Caco-2 (cell line): ENCODE measurements at regions not wholly inside any gene's neighbourhood (a gene's known extent, or its start where the extent isn't known, plus 50 kb on each side); places are given as distances from the start of the nearest gene placed in this dataset.

Experiments
- BruUV-seq: library from RNA; stranded (reverse); fragments of 400-500 nt; replicated peaks from 2 replicates; lab custom pipeline; 2021; lab: Mats Ljungman, UMichigan
- CTCF ChIA-PET: fragments of 300-600 bp; sonication (Branson Sonifier 250); formaldehyde crosslinking; loops from one replicate; lab custom pipeline; 2022; ENCODE audit warnings: antibody characterized with exemption; lab: Charles Lee
- POLR2A ChIA-PET: fragments of 300-600 bp; sonication (Branson Sonifier 250); formaldehyde crosslinking; loops from one replicate; lab custom pipeline; 2022; ENCODE audit warnings: antibody characterized with exemption; lab: Charles Lee
- DNase-seq, 2 experiments: peaks; one replicate each; pipeline versions ENCODE4 v3.0.0 to v3.0.0-alpha.2; 2020 to 2022
- H3K27me3 ChIP-seq: replicated peaks from 2 replicates; pipeline ENCODE4 v1.6.0; 2011; ENCODE audit warnings: low read length; ENCODE audit not compliant: control insufficient read depth, insufficient read depth
- H3K36me3 ChIP-seq: 2 replicates; pipeline ENCODE4 v1.5.1; 2011; ENCODE audit warnings: low read length; ENCODE audit not compliant: control insufficient read depth, insufficient read depth
- H3K4me1 ChIP-seq: fragments of 250-450 bp; sonication (Bioruptor Pico); 2 replicates; pipeline ENCODE4 v1.5.1; 2020; ENCODE audit warnings: mild to moderate bottlenecking
- H3K4me3 ChIP-seq: 2 replicates; pipeline ENCODE4 v1.5.1; 2011; ENCODE audit warnings: low read depth, mild to moderate bottlenecking, control low read depth, low read length
- H3K9me3 ChIP-seq: fragments of 250-450 bp; sonication (Bioruptor Pico); 2 replicates; pipeline ENCODE4 v1.5.1; 2020; ENCODE audit warnings: mild to moderate bottlenecking, moderate library complexity
- H3K27ac Mint-ChIP-seq: one replicate; pipeline ENCODE4 v1.8.0; 2022; ENCODE audit warnings: mixed read lengths; ENCODE audit not compliant: unreplicated experiment
- H3K27me3 Mint-ChIP-seq: one replicate; pipeline ENCODE4 v1.8.0; 2022; ENCODE audit warnings: mixed read lengths; ENCODE audit not compliant: insufficient read depth, unreplicated experiment
- H3K36me3 Mint-ChIP-seq: one replicate; pipeline ENCODE4 v1.8.0; 2022; ENCODE audit warnings: mild to moderate bottlenecking, mixed read lengths; ENCODE audit not compliant: insufficient read depth, unreplicated experiment
- H3K4me1 Mint-ChIP-seq: one replicate; pipeline ENCODE4 v1.8.0; 2022; ENCODE audit warnings: low read depth, mixed read lengths; ENCODE audit not compliant: unreplicated experiment
- H3K4me3 Mint-ChIP-seq: one replicate; pipeline ENCODE4 v1.8.0; 2022; ENCODE audit warnings: mild to moderate bottlenecking, moderate library complexity, mixed read lengths; ENCODE audit not compliant: unreplicated experiment
- H3K9me3 Mint-ChIP-seq: one replicate; pipeline ENCODE4 v1.8.0; 2022; ENCODE audit warnings: mixed read lengths; ENCODE audit not compliant: unreplicated experiment
- CTCF ChIP-seq, 2 experiments: fragments of 200-600 bp in 1 of 2; IDR thresholded peaks; 1 replicate in 1 of 2; 2 replicates in 1 of 2; pipeline versions ENCODE4 v1.5.1 to v1.8.0; 2011 to 2022; ENCODE audit warnings: antibody characterized with exemption in 1 of 2, control low read depth in 1 of 2, inconsistent platforms in 1 of 2, low read depth in 1 of 2, low read length in 1 of 2, mild to moderate bottlenecking in 1 of 2, moderate library complexity in 1 of 2; ENCODE audit not compliant: insufficient read depth in 1 of 2, severe bottlenecking in 1 of 2, unreplicated experiment in 1 of 2
- intact Hi-C: fragments of 100-400 bp; cut with micrococcal nuclease; formaldehyde crosslinking; loops from one replicate; pipeline ENCODE4 v1.10.0; 2022; ENCODE audit not compliant: unreplicated experiment

- Mint-ChIP-seq H3K27ac (no peak overlapping the region), H3K4me1 (no peaks in the 10 kb centered on the region), H3K36me3 (no peaks in the 10 kb centered on the region), H3K27me3 (peaks cover 16% of the 10 kb centered on the region), H3K9me3 (no peaks in the 10 kb centered on the region), H3K4me3 (no peak overlapping the region)
- POLR2A ChIA-PET, result no interaction called here
- CTCF ChIA-PET, result interaction anchor here (0.6 kb wide), 1 partner anchor 50 kb away, joined by 3 read pairs; no protein-coding TSS in a partner anchor
- H3K4me3 ChIP-seq, result no peak overlapping the region
- no peaks in the 10 kb centered on the region for H3K4me1 ChIP-seq
- no peaks in the 10 kb centered on the region for H3K36me3 ChIP-seq
- H3K27me3 ChIP-seq, result no peaks in the 10 kb centered on the region; the same call in 1 of the 2 replicates
- intact Hi-C loops, result no loop called here
- H3K9me3 ChIP-seq, result no peaks in the 10 kb centered on the region
- no TSS peak for BruUV-seq
- no peak for DNase-seq
- TF ChIP-seq CTCF (IDR thresholded peaks at IDR 0.05; ENCODE audit: insufficient read depth in 1 of 2, low read depth in 1 of 2, low read length in 1 of 2, severe bottlenecking in 1 of 2, unreplicated experiment in 1 of 2), result no peak
Observed at GRCh38 chr1:101302831-101303511, 66.2 kb downstream of the S1PR1 start.

GRCh38 chr1:101307985-101308689, 71.3 kb downstream of the S1PR1 start:
- ChIA-PET CTCF (interaction anchor here (1.6 to 2.1 kb wide), 2 partner anchors 10 to 50 kb away, joined by 3 to 38 read pairs; no protein-coding TSS in a partner anchor), POLR2A (no interaction called here)
- no peaks in the 10 kb centered on the region for H3K36me3 Mint-ChIP-seq
- DNase-seq, result no peak
- Histone ChIP-seq H3K27me3 (no peaks in the 10 kb centered on the region; the same call in 1 of the 2 replicates), H3K9me3 (no peaks in the 10 kb centered on the region), H3K4me1 (no peaks in the 10 kb centered on the region), H3K4me3 (no peak overlapping the region), H3K36me3 (no peaks in the 10 kb centered on the region)
- H3K9me3 Mint-ChIP-seq, result no peaks in the 10 kb centered on the region
- H3K4me3 Mint-ChIP-seq, result no peak overlapping the region
- BruUV-seq, result no TSS peak
- H3K4me1 Mint-ChIP-seq, result no peaks in the 10 kb centered on the region
- intact Hi-C loops, result no loop called here
- H3K27ac Mint-ChIP-seq, result no peak overlapping the region
- peaks cover 19% of the 10 kb centered on the region for H3K27me3 Mint-ChIP-seq
- no peak for TF ChIP-seq CTCF (IDR thresholded peaks at IDR 0.05; ENCODE audit: insufficient read depth in 1 of 2, low read depth in 1 of 2, low read length in 1 of 2, severe bottlenecking in 1 of 2, unreplicated experiment in 1 of 2)

- H3K9me3 ChIP-seq, result no peaks in the 10 kb centered on the region
- no peaks in the 10 kb centered on the region; the same call in 1 of the 2 replicates for H3K27me3 ChIP-seq
- ChIA-PET POLR2A (no interaction called here), CTCF (interaction anchor here (0.7 to 2.1 kb wide), 10 partner anchors 8 to 841 kb away, joined by 3 to 38 read pairs (median 4); no protein-coding TSS in a partner anchor)
- no peak overlapping the region for H3K4me3 ChIP-seq
- no peaks in the 10 kb centered on the region for H3K36me3 ChIP-seq
- no peak for DNase-seq
- Mint-ChIP-seq H3K9me3 (no peaks in the 10 kb centered on the region), H3K27me3 (peaks cover 19% of the 10 kb centered on the region), H3K27ac (no peak overlapping the region), H3K4me3 (peak overlapping the region; percentile 70), H3K4me1 (no peaks in the 10 kb centered on the region), H3K36me3 (no peaks in the 10 kb centered on the region)
- intact Hi-C loops, result loop anchor here (1.0 kb wide), 2 partner anchors 48 to 129 kb away; no protein-coding TSS in a partner anchor
- H3K4me1 ChIP-seq, result no peaks in the 10 kb centered on the region
- no peak for TF ChIP-seq CTCF (IDR thresholded peaks at IDR 0.05; ENCODE audit: insufficient read depth in 1 of 2, low read depth in 1 of 2, low read length in 1 of 2, severe bottlenecking in 1 of 2, unreplicated experiment in 1 of 2)
- no TSS peak for BruUV-seq
Observed at GRCh38 chr1:101308935-101309333, 72.1 kb downstream of the S1PR1 start.
